OCI-LY1 (cell line): ENCODE measurements at regions not wholly inside any gene's neighbourhood (a gene's known extent, or its start where the extent isn't known, plus 50 kb on each side); places are given as distances from the start of the nearest gene placed in this dataset.

Experiments
- H2AFZ ChIP-seq: fragments of 200-600 bp; sonication (generic), shearing (Covaris generic); 2 replicates; pipeline ENCODE4 v1.6.0; 2014; ENCODE audit warnings: antibody characterized with exemption, mild to moderate bottlenecking, low read length
- H3F3A ChIP-seq: fragments of 200-600 bp; sonication (generic), shearing (Covaris generic); 2 replicates; pipeline ENCODE4 v1.6.0; 2014; ENCODE audit warnings: mild to moderate bottlenecking, antibody characterized with exemption, low read length, moderate library complexity; ENCODE audit not compliant: insufficient read depth
- H3K27ac ChIP-seq: fragments of 200-600 bp; sonication (generic); 2 replicates; pipeline ENCODE4 v1.5.1; 2014; ENCODE audit warnings: low read length, mixed run types, mild to moderate bottlenecking, low read depth; ENCODE audit not compliant: poor library complexity, severe bottlenecking
- H3K27me3 ChIP-seq: fragments of 200-600 bp; sonication (generic); 2 replicates; pipeline ENCODE4 v1.6.0; 2014; ENCODE audit warnings: antibody characterized with exemption, mild to moderate bottlenecking, low read length, moderate library complexity; ENCODE audit not compliant: insufficient read depth
- H3K36me3 ChIP-seq: fragments of 200-600 bp; sonication (generic); 2 replicates; pipeline ENCODE4 v1.6.1; 2014; ENCODE audit warnings: mild to moderate bottlenecking, antibody characterized with exemption, low read length, moderate library complexity, mixed read lengths; ENCODE audit not compliant: insufficient read depth
- H3K4me1 ChIP-seq: fragments of 200-600 bp; sonication (generic); 2 replicates; pipeline ENCODE4 v1.5.1; 2014; ENCODE audit warnings: mild to moderate bottlenecking, low read length, moderate library complexity; ENCODE audit not compliant: insufficient read depth, severe bottlenecking
- H3K4me2 ChIP-seq: fragments of 200-600 bp; sonication (generic), shearing (Covaris generic); 2 replicates; pipeline ENCODE4 v1.6.1; 2014; ENCODE audit warnings: low read length
- H3K4me3 ChIP-seq: fragments of 200-600 bp; sonication (generic); 2 replicates; pipeline ENCODE4 v1.5.1; 2014; ENCODE audit warnings: low read length, low read depth, mild to moderate bottlenecking, mixed read lengths; ENCODE audit not compliant: poor library complexity, severe bottlenecking
- H3K79me2 ChIP-seq: fragments of 200-600 bp; shearing (Covaris generic); 2 replicates; pipeline ENCODE4 v1.6.1; 2016; ENCODE audit warnings: mixed run types, low read length, mixed read lengths; ENCODE audit not compliant: insufficient read depth
- H3K9ac ChIP-seq: fragments of 200-600 bp; sonication (generic), shearing (Covaris generic); 2 replicates; pipeline ENCODE4 v1.6.1; 2014; ENCODE audit warnings: mild to moderate bottlenecking, low read length, mixed read lengths
- H3K9me2 ChIP-seq: fragments of 200-600 bp; sonication (generic), shearing (Covaris generic); 2 replicates; pipeline ENCODE4 v1.6.1; 2014; ENCODE audit warnings: low read depth, mild to moderate bottlenecking, low read length, mixed read lengths
- H3K9me3 ChIP-seq: fragments of 200-600 bp; shearing (Covaris generic); 2 replicates; pipeline ENCODE4 v1.6.1; 2014; ENCODE audit warnings: low read length, mixed read lengths
- H4K20me1 ChIP-seq: fragments of 200-600 bp; sonication (generic), shearing (Covaris generic); 2 replicates; pipeline ENCODE4 v1.6.0; 2016; ENCODE audit warnings: mild to moderate bottlenecking, low read length; ENCODE audit not compliant: insufficient read depth
- CTCF ChIP-seq: fragments of 200-600 bp; sonication (generic), shearing (Covaris generic); IDR thresholded peaks from 2 replicates; pipeline ENCODE4 v1.5.1; 2017; ENCODE audit warnings: mild to moderate bottlenecking, antibody characterized with exemption, low read length, moderate library complexity, mixed read lengths
- EZH2 ChIP-seq: fragments of 200-600 bp; sonication (generic), shearing (Covaris generic); IDR thresholded peaks from 2 replicates; pipeline ENCODE4 v1.8.0; 2017; ENCODE audit warnings: borderline replicate concordance, mixed run types, mild to moderate bottlenecking, antibody characterized with exemption, low read length, moderate library complexity, mixed read lengths

GRCh38 chr1:163820766-163821165, 499.0 kb downstream of the NUF2 start:
- H3K9ac ChIP-seq, result no peak overlapping the region
- no peaks in the 10 kb centered on the region for H3K27me3 ChIP-seq
- H2AFZ ChIP-seq, result no peak overlapping the region
- H3K4me1 ChIP-seq, result no peaks in the 10 kb centered on the region
- no peaks in the 10 kb centered on the region for H3K9me3 ChIP-seq
- H3K9me2 ChIP-seq, result no peaks in the 10 kb centered on the region
- no peak overlapping the region for H3K27ac ChIP-seq
- no peaks in the 10 kb centered on the region for H4K20me1 ChIP-seq
- H3K36me3 ChIP-seq, result no peaks in the 10 kb centered on the region
- H3K4me3 ChIP-seq, result no peak overlapping the region
- no peaks in the 10 kb centered on the region for H3K79me2 ChIP-seq
- TF ChIP-seq CTCF (no peak; the same call in 1 of the 2 replicates), EZH2 (no peak)
- H3K4me2 ChIP-seq, result no peak overlapping the region
- H3F3A ChIP-seq, result no peaks in the 10 kb centered on the region

DNA sequence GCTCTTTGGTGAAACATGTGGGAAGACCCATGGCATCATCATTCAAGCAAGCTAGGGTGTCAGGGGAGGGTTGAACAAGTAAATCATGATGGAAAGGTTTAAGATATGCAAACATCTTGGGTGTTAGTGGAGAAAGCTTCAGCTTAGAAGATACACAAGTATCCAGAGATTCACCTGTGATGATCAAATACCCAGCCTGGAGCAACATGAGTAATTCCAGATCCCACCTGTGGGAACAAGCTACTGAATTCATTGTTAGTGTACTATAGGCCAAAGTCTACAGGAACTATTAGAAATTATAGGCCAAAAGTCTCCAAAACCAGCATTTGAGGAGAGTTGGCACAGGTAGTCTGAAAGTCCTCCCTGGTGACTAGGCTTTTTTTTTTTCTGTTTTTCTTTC, 499.9 kb downstream of the NUF2 start:
- Histone ChIP-seq H2AFZ (no peak overlapping the region), H3K79me2 (no peaks in the 10 kb centered on the region), H3K27me3 (no peaks in the 10 kb centered on the region), H3K9me3 (no peaks in the 10 kb centered on the region), H3K4me1 (no peaks in the 10 kb centered on the region), H3K4me2 (no peak overlapping the region), H3K4me3 (no peak overlapping the region), H4K20me1 (no peaks in the 10 kb centered on the region), H3K9me2 (no peaks in the 10 kb centered on the region), H3F3A (no peaks in the 10 kb centered on the region), H3K9ac (no peak overlapping the region), H3K36me3 (no peaks in the 10 kb centered on the region), H3K27ac (no peak overlapping the region)
- TF ChIP-seq EZH2, result no peak
- TF ChIP-seq CTCF, result no peak

GRCh38 chr1:163823017-163823416, 501.3 kb downstream of the NUF2 start:
- H4K20me1 ChIP-seq, result no peaks in the 10 kb centered on the region
- H3F3A ChIP-seq, result no peaks in the 10 kb centered on the region
- no peak overlapping the region for H2AFZ ChIP-seq
- no peak overlapping the region for H3K9ac ChIP-seq
- H3K79me2 ChIP-seq, result no peaks in the 10 kb centered on the region
- H3K27me3 ChIP-seq, result no peaks in the 10 kb centered on the region
- H3K4me2 ChIP-seq, result no peak overlapping the region
- no peaks in the 10 kb centered on the region for H3K36me3 ChIP-seq
- no peak overlapping the region for H3K27ac ChIP-seq
- TF ChIP-seq CTCF (no peak), EZH2 (no peak)
- no peaks in the 10 kb centered on the region for H3K9me3 ChIP-seq
- no peak overlapping the region for H3K4me3 ChIP-seq
- no peaks in the 10 kb centered on the region for H3K4me1 ChIP-seq
- no peaks in the 10 kb centered on the region for H3K9me2 ChIP-seq
